Right cardiac atrium (tissue), 5 donors: ENCODE measurements at regions not wholly inside any gene's neighbourhood (a gene's known extent, or its start where the extent isn't known, plus 50 kb on each side); places are given as distances from the start of the nearest gene placed in this dataset.

Experiments
- ATAC-seq, 2 donors: fragments of 200-7000 bp; cut with Tn5 transposase; one replicate each; pipeline versions ENCODE4 v1.8.0 to v1.9.1; 2020; ENCODE audit warnings: moderate library complexity in 2 of 2, mild to moderate bottlenecking in 1 of 2
- DNase-seq, 3 donors: peaks; one replicate each; pipeline ENCODE4 v3.0.0-alpha.2; 2020
- H3K27ac ChIP-seq: one replicate; pipeline ENCODE4 v1.5.1; 2013; ENCODE audit warnings: mild to moderate bottlenecking, low read length, control low read depth, moderate library complexity
- H3K27me3 ChIP-seq: one replicate; pipeline ENCODE4 v1.6.1; 2013; ENCODE audit not compliant: control insufficient read depth, insufficient read depth
- H3K4me1 ChIP-seq: one replicate; pipeline ENCODE4 v1.6.1; 2013; ENCODE audit warnings: low read length; ENCODE audit not compliant: control insufficient read depth, insufficient read depth
- H3K4me3 ChIP-seq: one replicate; pipeline ENCODE4 v1.5.1; 2013; ENCODE audit warnings: low read length, control low read depth
- H3K9me3 ChIP-seq: one replicate; pipeline ENCODE4 v1.6.1; 2013; ENCODE audit warnings: low read length; ENCODE audit not compliant: control insufficient read depth
- WGBS: extraction: QIAGEN DNeasy Blood & Tissue Kit; methylation state at CpG from one replicate; pipeline ENCODE4 v1.1.7; 2013; 5-methylcytosine and 5-hydroxymethylcytosine counted together
- intact Hi-C, 4 donors: fragments of 100-400 bp; cut with DNase I; formaldehyde crosslinking; loops; one replicate each; pipeline versions ENCODE4 v1.11.0 to v1.14.0; 2022 to 2023
- donor health status: healthy with polysubstance abuse.
- donor health status: DM: no; HTN: yes; CAD: no.
- donor health status: DM: no; HTN: no; CAD: no.
- donor health status: DM: no; HTN: yes; CAD: no; lungs with severe emphysema.
- donor health status: DM: yes; HTN: yes; CAD: no.

DNA sequence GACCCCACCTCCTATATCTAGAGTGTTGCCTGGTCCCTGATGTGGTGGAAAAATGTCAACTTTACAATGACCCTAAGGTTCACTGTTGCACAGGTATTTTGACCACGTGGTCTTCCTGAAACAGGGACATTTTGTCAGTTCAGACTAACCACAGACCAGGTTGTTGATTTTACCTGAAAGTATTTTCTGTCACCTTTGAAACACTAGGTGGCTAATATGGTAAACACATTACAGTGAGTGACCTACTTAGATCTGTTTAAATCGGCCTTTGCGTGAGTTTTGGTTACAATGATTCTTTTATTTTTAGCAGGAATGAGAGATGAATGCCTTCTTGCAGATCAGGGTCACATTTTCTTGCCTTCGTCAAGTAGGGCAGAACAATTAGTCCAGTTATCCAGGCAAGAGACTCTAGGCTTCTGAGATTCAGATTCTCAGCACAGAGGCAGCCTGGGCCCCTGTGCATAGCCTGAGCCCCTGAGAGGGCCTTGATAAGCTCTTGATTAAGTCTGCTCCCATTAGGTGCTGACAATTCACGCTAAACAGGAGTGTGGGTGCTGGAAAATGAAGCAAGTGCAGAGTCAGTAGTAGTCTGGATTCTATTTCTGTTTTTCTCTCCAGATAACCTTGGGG lies 226.2 kb downstream of the KCNS3 start:
- Histone ChIP-seq H3K4me1 (no peaks in the 10 kb centered on the region), H3K9me3 (no peaks in the 10 kb centered on the region), H3K4me3 (no peak overlapping the region), H3K27ac (no peak overlapping the region), H3K27me3 (no peaks in the 10 kb centered on the region)
- intact Hi-C loops: no loop called here
- peak in 1 of 2 donors; percentile 41 for ATAC-seq
- WGBS: 62% methylated on average over 5 of the region's 5 CpGs
- no peak for DNase-seq

DNA sequence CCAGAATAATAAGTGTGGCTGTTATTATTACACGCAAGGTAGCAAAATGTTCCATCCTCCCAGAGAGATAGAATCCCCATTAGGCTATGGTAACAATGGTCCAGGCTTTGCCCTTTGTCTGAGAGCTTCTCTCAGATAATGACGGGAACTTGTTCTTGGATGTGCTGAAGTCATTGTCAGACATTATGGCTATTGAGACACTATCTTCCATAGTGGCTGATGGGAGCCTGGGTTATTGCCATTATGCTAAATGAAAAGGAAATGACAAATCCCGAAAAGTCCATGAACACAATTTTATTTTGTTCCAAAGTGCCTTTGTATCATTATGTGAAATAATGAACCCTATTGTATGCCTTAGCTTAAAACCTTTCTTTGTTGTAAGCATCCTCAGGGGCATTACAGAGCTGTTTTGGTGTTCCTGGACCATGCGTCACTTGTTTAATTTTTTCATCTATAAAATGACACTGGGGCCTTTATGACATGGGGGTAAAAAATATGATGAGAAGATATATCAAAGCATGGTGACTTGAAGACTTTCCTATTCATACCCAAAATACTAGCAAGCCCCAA lies 218.5 kb downstream of the KCNS3 start:
- intact Hi-C loops: no loop called here
- no peak overlapping the region for H3K27ac ChIP-seq
- no peak for ATAC-seq
- no peak for DNase-seq
- no peaks in the 10 kb centered on the region for H3K9me3 ChIP-seq
- H3K4me3 ChIP-seq: no peak overlapping the region
- 79% methylated on average over 4 of the region's 4 CpGs for WGBS
- H3K27me3 ChIP-seq: no peaks in the 10 kb centered on the region
- no peaks in the 10 kb centered on the region for H3K4me1 ChIP-seq

GRCh38 chr2:18094277-18094676 lies 215.8 kb downstream of the KCNS3 start:
- Histone ChIP-seq H3K27ac (no peak overlapping the region), H3K9me3 (no peaks in the 10 kb centered on the region), H3K27me3 (no peaks in the 10 kb centered on the region), H3K4me3 (no peak overlapping the region), H3K4me1 (no peaks in the 10 kb centered on the region)
- 34% methylated on average over 2 of the region's 2 CpGs for WGBS
- peak in 1 of 2 donors; percentile 90 for ATAC-seq
- DNase-seq: no peak
- intact Hi-C loops: no loop called here

- no peaks in the 10 kb centered on the region for H3K9me3 ChIP-seq
- no peak overlapping the region for H3K4me3 ChIP-seq
- intact Hi-C loops: no loop called here
- no peaks in the 10 kb centered on the region for H3K27me3 ChIP-seq
- DNase-seq (no peak), ATAC-seq (no peak)
- H3K27ac ChIP-seq: no peak overlapping the region
- no peaks in the 10 kb centered on the region for H3K4me1 ChIP-seq
- 87% methylated on average over 3 of the region's 3 CpGs for WGBS
These were observed 214.7 kb downstream of the KCNS3 start for GRCh38 chr2:18093196-18093595.

DNA sequence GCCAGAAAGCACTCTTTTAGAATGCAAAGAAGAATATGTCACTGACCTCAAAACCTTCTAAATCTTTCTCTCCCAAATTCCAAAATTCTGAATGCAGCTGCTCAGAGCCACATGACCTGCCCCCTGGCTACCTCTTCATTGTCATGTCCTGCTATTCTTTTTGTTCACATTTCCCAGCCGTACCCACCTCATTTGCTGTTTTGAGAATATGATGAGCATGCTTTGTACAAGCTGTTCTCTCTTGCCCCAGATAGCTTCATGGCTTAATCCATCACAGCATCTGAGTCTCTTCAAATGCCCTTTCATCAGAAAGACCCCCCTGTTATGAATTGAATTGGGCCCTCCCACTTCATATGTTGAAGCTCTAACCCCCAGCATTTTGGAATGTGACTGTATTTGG lies 214.3 kb downstream of the KCNS3 start:
- no peaks in the 10 kb centered on the region for H3K4me1 ChIP-seq
- WGBS: 62% methylated on average over 1 of the region's 1 CpG
- DNase-seq: no peak
- no peaks in the 10 kb centered on the region for H3K27me3 ChIP-seq
- H3K27ac ChIP-seq: no peak overlapping the region
- no peak overlapping the region for H3K4me3 ChIP-seq
- intact Hi-C loops: no loop called here
- no peak for ATAC-seq
- no peaks in the 10 kb centered on the region for H3K9me3 ChIP-seq

GRCh38 chr2:18085593-18085992 lies 207.1 kb downstream of the KCNS3 start:
- Histone ChIP-seq H3K4me1 (no peaks in the 10 kb centered on the region), H3K27me3 (no peaks in the 10 kb centered on the region), H3K27ac (no peak overlapping the region), H3K4me3 (no peak overlapping the region), H3K9me3 (no peaks in the 10 kb centered on the region)
- no peak for ATAC-seq
- DNase-seq: no peak
- intact Hi-C loops: no loop called here

DNA sequence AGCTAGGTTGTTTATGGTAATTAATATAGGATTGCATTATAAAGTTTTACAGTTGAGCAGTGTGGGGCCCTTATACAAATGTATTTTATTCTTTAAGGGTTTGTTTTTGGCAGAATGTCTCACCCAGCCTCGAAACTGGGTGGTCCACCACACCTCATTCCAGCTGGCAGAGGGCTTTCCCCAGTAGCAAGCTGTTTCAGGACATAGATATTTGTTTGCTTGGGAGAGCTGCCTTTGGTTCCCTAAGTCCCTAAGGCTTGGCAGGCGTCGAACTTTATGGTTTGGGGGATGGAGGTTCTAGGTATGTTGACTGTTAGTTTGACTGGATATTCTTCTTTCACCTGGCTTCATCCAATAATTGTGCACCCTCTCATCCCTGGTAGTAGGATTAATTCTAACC lies 205.9 kb downstream of the KCNS3 start:
- no peaks in the 10 kb centered on the region for H3K27me3 ChIP-seq
- H3K27ac ChIP-seq: no peak overlapping the region
- WGBS: 73% methylated on average over 3 of the region's 3 CpGs
- H3K9me3 ChIP-seq: no peaks in the 10 kb centered on the region
- H3K4me1 ChIP-seq: no peaks in the 10 kb centered on the region
- no peak for DNase-seq
- no peak overlapping the region for H3K4me3 ChIP-seq
- no peak for ATAC-seq
- intact Hi-C loops: no loop called here

DNA sequence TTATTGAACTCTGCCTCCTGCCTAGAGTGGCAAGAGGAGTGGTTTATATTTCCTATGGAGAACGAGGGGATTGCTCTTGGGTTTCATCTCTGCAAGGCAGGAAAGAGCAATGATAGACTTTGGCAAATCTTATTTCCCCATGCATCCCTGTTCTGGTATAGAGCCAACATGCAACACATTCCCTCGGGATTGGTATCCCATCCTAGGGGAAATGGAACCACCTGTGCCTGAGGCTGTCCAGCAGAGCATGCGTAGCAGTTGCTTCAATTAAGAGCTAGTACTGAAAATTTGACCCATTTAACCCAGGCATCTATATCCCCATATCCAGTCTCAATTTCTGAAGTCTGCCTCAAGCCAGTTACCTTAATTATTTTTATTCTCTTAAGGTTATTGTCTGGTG lies 205.3 kb downstream of the KCNS3 start:
- intact Hi-C loops: no loop called here
- DNase-seq (no peak), ATAC-seq (no peak)
- Histone ChIP-seq H3K27ac (no peak overlapping the region), H3K4me3 (no peak overlapping the region), H3K4me1 (no peaks in the 10 kb centered on the region), H3K9me3 (no peaks in the 10 kb centered on the region), H3K27me3 (no peaks in the 10 kb centered on the region)
- WGBS: 76% methylated on average over 3 of the region's 3 CpGs

DNA sequence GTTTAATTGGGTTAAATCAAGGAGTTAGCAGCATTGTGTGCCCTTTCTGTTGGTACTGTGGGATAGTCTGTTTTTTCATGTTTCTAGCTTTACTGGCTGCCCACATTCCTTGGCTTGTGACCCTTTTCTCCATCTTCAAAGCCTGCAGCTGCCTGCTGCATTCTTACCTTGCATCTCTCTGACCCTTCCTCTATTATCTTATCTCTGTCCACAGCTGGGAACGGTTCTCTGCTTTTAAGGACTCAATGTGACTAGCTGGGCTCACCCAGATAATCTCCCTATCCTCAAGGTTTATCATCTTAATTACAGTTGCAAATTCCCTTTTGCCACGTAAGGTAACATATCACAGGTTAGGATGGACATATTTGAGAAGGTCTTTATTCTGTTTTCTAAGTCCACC lies 199.7 kb downstream of the KCNS3 start:
- DNase-seq (no peak), ATAC-seq (no peak)
- Histone ChIP-seq H3K4me1 (no peaks in the 10 kb centered on the region), H3K27ac (no peak overlapping the region), H3K27me3 (no peaks in the 10 kb centered on the region), H3K9me3 (no peaks in the 10 kb centered on the region), H3K4me3 (no peak overlapping the region)
- WGBS: 52% methylated on average over 2 of the region's 2 CpGs
- intact Hi-C loops: no loop called here

- Histone ChIP-seq H3K4me1 (no peaks in the 10 kb centered on the region), H3K4me3 (no peak overlapping the region), H3K27me3 (no peaks in the 10 kb centered on the region), H3K27ac (no peak overlapping the region), H3K9me3 (no peaks in the 10 kb centered on the region)
- DNase-seq: no peak
- intact Hi-C loops: no loop called here
- 81% methylated on average over 1 of the region's 1 CpG for WGBS
- ATAC-seq: no peak
These were observed 199.2 kb downstream of the KCNS3 start for GRCh38 chr2:18077704-18078103.

DNA sequence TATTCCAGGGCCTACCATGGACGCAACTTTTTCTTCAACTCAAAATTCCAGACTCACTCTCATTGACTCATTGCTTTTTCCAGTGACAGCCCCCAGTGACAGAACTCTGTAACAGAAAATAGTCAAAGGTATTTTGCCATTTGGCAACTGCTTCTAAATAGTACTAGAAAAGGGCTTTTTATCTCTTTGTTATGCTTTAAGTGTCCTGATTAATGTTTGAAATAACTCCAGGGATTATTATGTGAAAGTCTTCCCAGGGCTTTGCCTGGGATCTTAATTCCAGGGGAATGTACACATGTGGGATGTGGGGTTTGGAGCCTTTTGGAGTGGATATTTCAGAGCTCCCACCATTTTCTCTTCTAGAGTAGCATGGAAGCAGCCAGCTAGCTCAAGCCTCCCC lies 198.8 kb downstream of the KCNS3 start:
- H3K4me3 ChIP-seq: no peak overlapping the region
- H3K9me3 ChIP-seq: no peaks in the 10 kb centered on the region
- intact Hi-C loops: no loop called here
- no peak overlapping the region for H3K27ac ChIP-seq
- H3K4me1 ChIP-seq: no peaks in the 10 kb centered on the region
- ATAC-seq: no peak
- H3K27me3 ChIP-seq: no peaks in the 10 kb centered on the region
- DNase-seq: no peak
- 70% methylated on average over 1 of the region's 1 CpG for WGBS

DNA sequence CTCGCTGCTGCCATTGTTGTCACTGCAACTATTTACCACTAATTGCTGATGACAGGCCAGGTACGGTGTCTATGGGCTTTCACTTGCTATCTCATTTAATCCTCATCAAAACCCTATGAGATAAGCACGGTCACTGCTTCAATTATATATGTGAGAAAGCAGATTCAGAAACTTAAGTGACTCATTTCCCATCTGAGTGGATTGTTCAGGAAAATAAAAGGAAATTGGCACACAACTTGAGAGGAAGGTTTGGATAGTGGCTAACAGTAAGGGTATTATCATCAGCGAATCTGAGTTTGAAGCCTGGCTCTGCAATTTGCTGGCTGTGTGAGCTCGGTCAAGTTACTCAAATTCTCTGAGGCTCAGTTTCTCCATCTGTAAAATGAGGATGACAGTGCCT lies 196.0 kb downstream of the KCNS3 start:
- WGBS: 75% methylated on average over 5 of the region's 5 CpGs
- Histone ChIP-seq H3K9me3 (no peaks in the 10 kb centered on the region), H3K27me3 (no peaks in the 10 kb centered on the region), H3K27ac (no peak overlapping the region), H3K4me1 (no peaks in the 10 kb centered on the region), H3K4me3 (no peak overlapping the region)
- no peak for DNase-seq
- intact Hi-C loops: no loop called here
- ATAC-seq: no peak
